Type B pancreatic cell (in vitro differentiated cells): ENCODE measurements at regions not wholly inside any gene's neighbourhood (a gene's known extent, or its start where the extent isn't known, plus 50 kb on each side); places are given as distances from the start of the nearest gene placed in this dataset.

ENCODE experiments used
- DNase-seq: peaks from one replicate; pipeline ENCODE4 v3.0.0; 2021; ENCODE audit warnings: mixed read lengths; ENCODE audit not compliant: unreplicated experiment; ENCODE audit errors: extremely low spot score
- H3K27ac Mint-ChIP-seq: 2 replicates; pipeline ENCODE4 v1.8.0; 2021; ENCODE audit warnings: mild to moderate bottlenecking, mixed read lengths
- H3K27me3 Mint-ChIP-seq: 2 replicates; pipeline ENCODE4 v1.8.0; 2021; ENCODE audit warnings: mixed read lengths
- H3K36me3 Mint-ChIP-seq: 2 replicates; pipeline ENCODE4 v1.8.0; 2021; ENCODE audit warnings: mixed read lengths
- H3K4me1 Mint-ChIP-seq: one replicate; pipeline ENCODE4 v1.8.0; 2021; ENCODE audit warnings: mixed read lengths; ENCODE audit not compliant: unreplicated experiment
- H3K4me3 Mint-ChIP-seq: 2 replicates; pipeline ENCODE4 v1.8.0; 2021; ENCODE audit warnings: mild to moderate bottlenecking, mixed read lengths
- H3K9me3 Mint-ChIP-seq: 2 replicates; pipeline ENCODE4 v1.8.0; 2021; ENCODE audit warnings: mixed read lengths
- TF ChIP-seq, protein P1 (sequence below): fragments of 200-600 bp; sonication (generic); conservative IDR thresholded peaks from 2 replicates; pipeline ENCODE4 v1.5.0; 2021; ENCODE audit warnings: antibody characterized with exemption, mild to moderate bottlenecking

GRCh38 chr1:163737261-163737660 is 415.5 kb downstream of the NUF2 start:
- no peak overlapping the region for H3K4me3 Mint-ChIP-seq
- H3K27ac Mint-ChIP-seq: no peak overlapping the region
- DNase-seq: no peak
- no peaks in the 10 kb centered on the region for H3K36me3 Mint-ChIP-seq
- TF ChIP-seq, protein P1, sequence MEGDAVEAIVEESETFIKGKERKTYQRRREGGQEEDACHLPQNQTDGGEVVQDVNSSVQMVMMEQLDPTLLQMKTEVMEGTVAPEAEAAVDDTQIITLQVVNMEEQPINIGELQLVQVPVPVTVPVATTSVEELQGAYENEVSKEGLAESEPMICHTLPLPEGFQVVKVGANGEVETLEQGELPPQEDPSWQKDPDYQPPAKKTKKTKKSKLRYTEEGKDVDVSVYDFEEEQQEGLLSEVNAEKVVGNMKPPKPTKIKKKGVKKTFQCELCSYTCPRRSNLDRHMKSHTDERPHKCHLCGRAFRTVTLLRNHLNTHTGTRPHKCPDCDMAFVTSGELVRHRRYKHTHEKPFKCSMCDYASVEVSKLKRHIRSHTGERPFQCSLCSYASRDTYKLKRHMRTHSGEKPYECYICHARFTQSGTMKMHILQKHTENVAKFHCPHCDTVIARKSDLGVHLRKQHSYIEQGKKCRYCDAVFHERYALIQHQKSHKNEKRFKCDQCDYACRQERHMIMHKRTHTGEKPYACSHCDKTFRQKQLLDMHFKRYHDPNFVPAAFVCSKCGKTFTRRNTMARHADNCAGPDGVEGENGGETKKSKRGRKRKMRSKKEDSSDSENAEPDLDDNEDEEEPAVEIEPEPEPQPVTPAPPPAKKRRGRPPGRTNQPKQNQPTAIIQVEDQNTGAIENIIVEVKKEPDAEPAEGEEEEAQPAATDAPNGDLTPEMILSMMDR: no peak
- H3K4me1 Mint-ChIP-seq: no peaks in the 10 kb centered on the region
- no peaks in the 10 kb centered on the region for H3K27me3 Mint-ChIP-seq
- no peaks in the 10 kb centered on the region for H3K9me3 Mint-ChIP-seq

DNA sequence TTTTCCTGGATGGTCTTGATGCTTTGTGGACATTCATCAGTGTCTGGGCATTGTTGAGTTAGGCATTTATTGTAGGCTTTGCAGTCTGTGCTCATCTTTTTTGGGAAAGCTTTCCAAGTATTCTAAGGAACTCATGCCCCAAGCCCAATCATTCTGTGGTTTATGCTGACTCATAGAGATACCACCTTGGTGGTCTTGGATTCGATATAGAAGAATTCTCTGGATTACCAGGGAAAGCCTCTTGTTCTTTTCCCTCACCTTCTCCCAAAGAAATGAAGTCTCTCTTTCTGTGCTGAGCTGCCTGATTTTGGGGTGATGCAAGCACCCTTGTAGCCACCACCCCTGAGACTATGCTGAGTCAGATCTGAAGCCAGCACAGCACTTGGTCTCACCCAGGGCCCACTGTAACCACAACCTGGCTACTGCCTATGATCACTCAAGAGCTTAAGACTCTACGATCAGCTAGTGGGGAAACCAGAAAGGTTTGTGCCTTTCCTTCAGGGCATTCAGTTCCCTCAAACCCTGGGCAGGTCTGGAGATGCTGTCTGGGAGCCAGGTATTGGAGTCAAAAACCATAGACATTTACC is 422.6 kb downstream of the NUF2 start:
- no peaks in the 10 kb centered on the region for H3K27me3 Mint-ChIP-seq
- no peaks in the 10 kb centered on the region for H3K4me1 Mint-ChIP-seq
- H3K9me3 Mint-ChIP-seq: peaks cover 7% of the 10 kb centered on the region
- TF ChIP-seq, protein P1: no peak
- DNase-seq: no peak
- no peak overlapping the region for H3K4me3 Mint-ChIP-seq
- no peaks in the 10 kb centered on the region for H3K36me3 Mint-ChIP-seq
- H3K27ac Mint-ChIP-seq: no peak overlapping the region

DNA sequence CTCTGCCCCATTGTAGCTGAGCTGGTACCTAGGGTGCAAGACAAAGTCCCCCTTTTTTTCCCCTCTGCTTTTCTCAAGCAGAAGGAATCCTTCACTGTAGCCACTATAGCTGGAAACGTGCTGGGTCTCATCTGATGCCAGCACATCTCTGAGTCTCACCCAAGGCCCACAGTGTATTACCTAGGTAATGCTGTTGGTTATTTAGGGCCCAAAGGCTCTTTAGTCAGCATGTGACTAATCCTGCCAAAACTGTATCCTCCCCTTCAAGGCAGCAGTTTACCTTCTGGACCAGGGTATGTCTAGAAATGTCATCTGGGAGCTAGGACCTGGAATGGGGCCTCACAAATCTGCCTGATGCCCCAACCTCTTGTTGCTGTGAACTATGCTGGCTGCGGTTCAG is 423.4 kb downstream of the NUF2 start:
- Mint-ChIP-seq H3K4me1 (no peaks in the 10 kb centered on the region), H3K36me3 (no peaks in the 10 kb centered on the region), H3K27me3 (no peaks in the 10 kb centered on the region), H3K27ac (no peak overlapping the region), H3K4me3 (no peak overlapping the region), H3K9me3 (peaks cover 7% of the 10 kb centered on the region)
- DNase-seq: no peak
- TF ChIP-seq, protein P1: no peak

DNA sequence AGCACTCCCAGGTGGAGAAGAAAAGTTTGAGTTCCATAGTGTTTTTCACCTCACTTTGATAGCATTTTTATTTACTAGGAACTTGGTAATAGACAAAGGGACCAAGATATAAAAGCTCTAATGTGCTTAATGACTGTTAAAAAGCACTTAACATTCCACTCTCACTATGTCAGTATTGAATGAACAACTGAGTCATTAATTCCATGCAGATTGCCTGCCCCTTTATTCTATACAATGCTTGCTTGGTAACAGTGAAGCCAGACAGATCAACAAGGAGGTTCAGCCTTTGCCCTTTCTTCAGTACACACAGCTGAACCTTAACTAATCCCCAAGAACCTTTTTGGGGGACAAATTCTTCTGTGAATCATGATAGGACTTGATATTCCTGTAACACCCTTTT is 425.5 kb downstream of the NUF2 start:
- Mint-ChIP-seq H3K9me3 (peaks cover 7% of the 10 kb centered on the region), H3K27me3 (no peaks in the 10 kb centered on the region), H3K4me3 (no peak overlapping the region), H3K27ac (no peak overlapping the region), H3K36me3 (no peaks in the 10 kb centered on the region), H3K4me1 (no peaks in the 10 kb centered on the region)
- TF ChIP-seq, protein P1: no peak
- DNase-seq: no peak

DNA sequence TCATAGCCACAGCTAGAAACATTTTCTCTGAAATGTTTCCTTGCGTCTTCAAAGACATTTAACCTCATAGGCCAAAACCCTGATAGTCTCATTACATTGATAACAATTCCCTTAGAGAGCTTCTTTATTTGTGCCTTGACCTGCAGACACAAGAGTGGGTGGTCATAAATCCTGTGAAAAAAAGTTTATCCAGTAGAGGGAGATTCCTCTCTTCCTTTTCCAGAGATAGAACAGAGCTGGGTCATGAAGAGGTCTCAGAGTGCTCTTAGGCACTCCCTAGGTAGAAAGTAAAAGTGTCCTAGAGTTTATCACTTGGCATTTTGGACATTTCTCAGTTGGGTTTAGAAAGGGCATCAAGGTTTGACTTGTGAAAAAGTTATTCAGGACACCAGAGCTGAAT is 426.1 kb downstream of the NUF2 start:
- Mint-ChIP-seq H3K27me3 (no peaks in the 10 kb centered on the region), H3K36me3 (no peaks in the 10 kb centered on the region), H3K4me1 (no peaks in the 10 kb centered on the region), H3K9me3 (peaks cover 7% of the 10 kb centered on the region), H3K4me3 (no peak overlapping the region), H3K27ac (no peak overlapping the region)
- no peak for DNase-seq
- TF ChIP-seq, protein P1: peak; percentile 36
